Heart right ventricle (tissue), 16 donors: ENCODE measurements at regions not wholly inside any gene's neighbourhood (a gene's known extent, or its start where the extent isn't known, plus 50 kb on each side); places are given as distances from the start of the nearest gene placed in this dataset.

Experiments
- ATAC-seq, 8 donors: fragments of 200-7000 bp; cut with Tn5 transposase; one replicate each; pipeline ENCODE4 v1.9.1; 2020; ENCODE audit warnings: mild to moderate bottlenecking in 8 of 8, moderate library complexity in 8 of 8, moderate number of reproducible peaks in 1 of 8
- DNase-seq, 2 donors: peaks; one replicate each; pipeline ENCODE4 v3.0.0-alpha.2; 2020
- H3K27ac ChIP-seq, 10 donors: fragments of 200-600 bp; sonication (generic) in 2 of 10; one replicate each; pipeline versions ENCODE4 v1.5.0 to v1.8.0; 2020 to 2022; ENCODE audit warnings: mild to moderate bottlenecking in 3 of 10
- H3K27me3 ChIP-seq, 7 donors: fragments of 200-600 bp; one replicate each; pipeline ENCODE4 v1.8.0; 2021 to 2022; ENCODE audit warnings: mild to moderate bottlenecking in 2 of 7
- H3K36me3 ChIP-seq, 9 donors: fragments of 200-600 bp; sonication (generic) in 1 of 9; one replicate each; pipeline versions ENCODE4 v1.5.0 to v1.8.0; 2020 to 2022; ENCODE audit warnings: mild to moderate bottlenecking in 2 of 9
- H3K4me1 ChIP-seq, 9 donors: fragments of 200-600 bp; sonication (generic) in 1 of 9; one replicate each; pipeline versions ENCODE4 v1.5.0 to v1.8.0; 2020 to 2022; ENCODE audit warnings: mild to moderate bottlenecking in 4 of 9
- H3K4me3 ChIP-seq, 10 donors: fragments of 200-600 bp; sonication (generic) in 2 of 10; one replicate each; pipeline versions ENCODE4 v1.5.0 to v1.8.0; 2020 to 2022; ENCODE audit warnings: mild to moderate bottlenecking in 7 of 10, moderate library complexity in 2 of 10
- H3K9me3 ChIP-seq, 11 donors: fragments of 200-600 bp in 10 of 11; sonication (generic) in 2 of 11; one replicate each; pipeline versions ENCODE4 v1.5.0 to v1.8.0; 2013 to 2022; ENCODE audit warnings: mild to moderate bottlenecking in 2 of 11, control low read depth in 1 of 11, moderate library complexity in 1 of 11
- CTCF ChIP-seq, 9 donors: fragments of 200-600 bp; sonication (generic) in 2 of 9; IDR thresholded peaks; one replicate each; pipeline versions ENCODE4 v1.5.0 to v1.8.0; 2021 to 2022; ENCODE audit warnings: antibody characterized with exemption in 9 of 9, mild to moderate bottlenecking in 5 of 9, moderate library complexity in 1 of 9
- WGBS, 2 donors: extraction: QIAGEN DNeasy Blood & Tissue Kit; methylation state at CpG; one replicate each; pipeline ENCODE4 v1.1.7; 2013; ENCODE audit warnings: inconsistent platforms in 1 of 2; 5-methylcytosine and 5-hydroxymethylcytosine counted together
- intact Hi-C, 10 donors: fragments of 100-400 bp; cut with DNase I; formaldehyde crosslinking; loops; one replicate each; pipeline versions ENCODE4 v1.11.1 to v1.14.2; 2022
- donor health status: Arrhythmogenic right ventricular cardiomyopathy.
- donor health status: ischemic (EF 13 %, LVEDD 7.1; RV severe dilation, severe dysfunction).
- donor health status: healthy with polysubstance abuse.
- donor health status: DM: no; HTN: yes; CAD: no.
- donor health status: DM: no; HTN: no; CAD: no.
- donor health status: ischemic (EF 25% LVEDD 6.9; RV normal size, moderate dysfunction).
- donor health status: ischemic (EF 25% LVEDD 5.7; RV mildly dilated, moderate dysfunction).
- donor health status: healthy.
- donor health status: DM: yes; HTN: yes; CAD: no.
- donor health status: Ischemic cardiomyopathy.
- donor health status: ischemic (EF 35%, LVEDD 5.7; RV mildly dilated, moderate dysfunction).
- donor health status: nonischemic (EF 11% LVEDD 7.7; RV severe dilation, severe dysfunction).
- donor health status: DM: yes; HTN: yes; CAD: no.
- donor health status: PGD.
- donor health status: ischemic (EF 29% LVEDD 5.4; RV normal size, mild dysfunction).
- donor health status: nonischemic (EF 23%, LVEDD 6.1; RV moderate dilation, normal function).

GRCh38 chr9:79469164-79469563 is 102.6 kb upstream of the TLE4 start:
- Histone ChIP-seq H3K4me3 (no peak overlapping the region), H3K9me3 (no peaks in the 10 kb centered on the region), H3K27me3 (no peaks in the 10 kb centered on the region), H3K36me3 (no peaks in the 10 kb centered on the region), H3K4me1 (no peaks in the 10 kb centered on the region), H3K27ac (no peak overlapping the region)
- no peak for ATAC-seq
- TF ChIP-seq CTCF (IDR thresholded peaks at IDR 0.05) = no peak
- DNase-seq = no peak
- WGBS, 2 donors = 64 to 74% methylated on average over 2 of the region's 2 CpGs
- intact Hi-C loops = no loop called here

GRCh38 chr9:79470954-79471353 is 100.8 kb upstream of the TLE4 start:
- Histone ChIP-seq H3K9me3 (no peaks in the 10 kb centered on the region), H3K27me3 (no peaks in the 10 kb centered on the region), H3K4me1 (no peaks in the 10 kb centered on the region), H3K4me3 (no peak overlapping the region), H3K27ac (no peak overlapping the region), H3K36me3 (no peaks in the 10 kb centered on the region)
- no peak for TF ChIP-seq CTCF (IDR thresholded peaks at IDR 0.05)
- intact Hi-C loops = loop anchor here in 1 of 10 donors (10.0 kb wide), 1 partner anchor 494 kb away; no protein-coding TSS in a partner anchor
- WGBS, 2 donors = 79 to 83% methylated on average over 2 of the region's 2 CpGs
- ATAC-seq (no peak), DNase-seq (no peak)

GRCh38 chr9:79471580-79472543 is 99.9 kb upstream of the TLE4 start:
- peak in 8 of 9 donors; percentile 15 to 60 (median 43) for TF ChIP-seq CTCF (IDR thresholded peaks at IDR 0.05)
- Histone ChIP-seq H3K27me3 (no peaks in the 10 kb centered on the region), H3K27ac (no peak overlapping the region), H3K9me3 (no peaks in the 10 kb centered on the region), H3K36me3 (no peaks in the 10 kb centered on the region), H3K4me1 (no peaks in the 10 kb centered on the region), H3K4me3 (no peak overlapping the region)
- DNase-seq (peak; percentile 13 to 33), ATAC-seq (peak in 4 of 8 donors; percentile 34 to 67 (median 58))
- WGBS, 2 donors = 92 to 100% methylated on average over 2 of the region's 2 CpGs
- intact Hi-C loops = loop anchor here in 1 of 10 donors (10.0 kb wide), 1 partner anchor 493 kb away; no protein-coding TSS in a partner anchor

- Histone ChIP-seq H3K9me3 (no peaks in the 10 kb centered on the region), H3K27me3 (no peaks in the 10 kb centered on the region), H3K27ac (no peak overlapping the region), H3K4me3 (no peak overlapping the region), H3K4me1 (no peaks in the 10 kb centered on the region), H3K36me3 (no peaks in the 10 kb centered on the region)
- TF ChIP-seq CTCF (IDR thresholded peaks at IDR 0.05) = no peak
- intact Hi-C loops = loop anchor here in 1 of 10 donors (10.0 kb wide), 1 partner anchor 491 kb away; no protein-coding TSS in a partner anchor
- DNase-seq = no peak
- 0 to 58% methylated on average over 1 of the region's 1 CpG for WGBS, 2 donors
- no peak for ATAC-seq
Observed at GRCh38 chr9:79473704-79474103, 98.1 kb upstream of the TLE4 start.
